ENCODE measurements at regions not wholly inside any gene's neighbourhood (a gene's known extent, or its start where the extent isn't known, plus 50 kb on each side); places are given as distances from the start of the nearest gene placed in this dataset.

DNA sequence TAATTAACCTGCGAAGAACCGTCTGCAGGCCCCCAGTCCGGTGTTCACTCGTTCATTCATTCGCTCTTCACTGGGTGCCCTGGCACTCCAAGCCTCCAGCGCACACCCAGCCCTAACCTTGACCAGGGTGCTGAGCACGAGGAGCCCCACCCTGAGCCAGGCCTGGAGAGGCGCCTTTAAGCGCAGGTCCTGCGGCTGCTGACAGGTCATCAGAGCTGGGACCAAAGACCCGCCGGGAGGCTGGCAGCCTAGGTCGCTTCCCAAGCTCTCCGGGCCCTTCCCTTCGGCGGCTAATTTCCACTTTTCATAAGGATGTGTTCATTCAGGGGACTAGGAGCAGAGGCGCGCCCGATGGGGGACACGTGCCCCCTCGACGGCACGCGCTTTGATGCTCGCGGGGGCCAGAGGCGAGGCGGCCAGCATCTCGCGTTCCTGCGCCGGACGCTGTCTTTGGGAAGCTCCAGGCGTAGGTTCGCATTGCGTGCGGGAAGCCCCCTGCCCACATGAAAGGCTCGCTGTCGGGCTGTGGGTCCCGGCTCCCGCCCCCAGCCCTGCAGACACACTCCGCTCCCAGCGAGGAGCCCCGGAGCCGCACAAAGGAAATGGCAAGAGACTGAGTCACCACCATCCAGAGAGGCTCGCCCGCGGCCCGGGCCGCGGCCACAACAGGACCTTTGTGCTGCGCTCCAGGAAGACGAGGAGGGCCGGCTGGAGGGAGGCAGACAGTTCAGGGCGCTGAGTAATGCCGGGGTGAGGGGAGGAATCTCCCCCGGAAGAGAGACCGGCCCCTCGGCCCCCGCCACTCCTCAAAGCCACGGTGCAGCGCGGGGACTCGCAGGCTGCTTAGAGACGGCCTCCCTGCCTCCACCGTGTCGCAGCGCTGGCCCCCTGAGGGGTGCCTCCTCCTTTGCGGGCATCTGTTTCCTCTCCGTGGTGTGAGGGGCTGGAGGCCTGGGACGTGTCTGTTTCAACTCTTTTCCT lies 266.4 kb upstream of the HES1 start:
- no peaks in the 10 kb centered on the region for H3K79me2 ChIP-seq (ENCODE audit: control insufficient read depth in 1 of 2, insufficient read depth in 2 of 2, low read length in 2 of 2)
- H3K14ac ChIP-seq (ENCODE audit: insufficient read length), result no peak overlapping the region
- H2BK12ac ChIP-seq (ENCODE audit: low read depth, low read length), result peak overlapping the region; percentile 95; the same call in 1 of the 2 replicates
- peak overlapping the region in 2 of 4 experiments; percentile 4 to 35; a peak in 1 of 8 replicates for H3K4me3 ChIP-seq (ENCODE audit: extremely low read depth in 1 of 4, insufficient read depth in 2 of 4, low read depth in 3 of 4, low read length in 4 of 4)
- no peaks in the 10 kb centered on the region for H3K79me1 ChIP-seq (ENCODE audit: low read depth, low read length)
- H3K36me3 ChIP-seq (ENCODE audit: control insufficient read depth in 2 of 4, insufficient read depth in 4 of 4, low read length in 3 of 4), result no peaks in the 10 kb centered on the region
- peak overlapping the region; percentile 31; the same call in 1 of the 2 replicates for H2BK15ac ChIP-seq (ENCODE audit: low read length)
- H4K8ac ChIP-seq (ENCODE audit: extremely low read depth, insufficient read depth, low read length), result peak overlapping the region; percentile 74
- FAIRE-seq, result no peak
- H2BK120ac ChIP-seq (replicated peaks; ENCODE audit: low read depth, low read length), result no peak overlapping the region
- no peaks in the 10 kb centered on the region for H3K23me2 ChIP-seq (ENCODE audit: low read depth, low read length)
- H3K23ac ChIP-seq (ENCODE audit: insufficient read length), result no peak overlapping the region
- WGBS, 2 experiments (ENCODE audit: extremely low coverage in 1 of 2, insufficient coverage in 1 of 2, insufficient read length in 1 of 2, insufficient replicate concordance in 2 of 2, low coverage in 1 of 2, low lambda C conversion rate in 2 of 2, missing lambda C conversion rate in 1 of 2), result 27% methylated on average over 57 of the region's 71 CpGs; no CpG with 5 or more reads in 1 of the 2 experiments
- H4K5ac ChIP-seq (ENCODE audit: insufficient read length, low read depth, low read length), result peak overlapping the region; percentile 6
- H3K4ac ChIP-seq (replicated peaks; ENCODE audit: insufficient read length, low read depth, low read length), result no peak overlapping the region
- H4K91ac ChIP-seq (replicated peaks; ENCODE audit: insufficient read length, low read length), result peak overlapping the region; percentile 78
- no peaks in the 10 kb centered on the region for H4K20me1 ChIP-seq (replicated peaks in 1 of 2; ENCODE audit: control insufficient read depth in 1 of 2, insufficient read depth in 2 of 2, low read length in 2 of 2)
- peak overlapping the region; percentile 49; the same call in 1 of the 2 replicates for H2BK5ac ChIP-seq (ENCODE audit: low read depth, low read length)
- no peaks in the 10 kb centered on the region for H3K9me3 ChIP-seq (ENCODE audit: insufficient read depth in 2 of 2, low read depth in 1 of 2, low read length in 1 of 2)
- no peak overlapping the region for H2AK5ac ChIP-seq (ENCODE audit: low read depth, low read length)
- H3K56ac ChIP-seq (replicated peaks; ENCODE audit: insufficient read length, low read depth, low read length), result no peak overlapping the region
- H3K27ac ChIP-seq (ENCODE audit: low read depth, low read length), result no peak overlapping the region
- peak overlapping the region; percentile 86 for H2BK20ac ChIP-seq (ENCODE audit: low read length)
- H3K4me2 ChIP-seq (ENCODE audit: insufficient read depth in 1 of 2, low read depth in 2 of 2, low read length in 2 of 2), result peak overlapping the region; percentile 39 to 45; a peak in 3 of 4 replicates
- H3K18ac ChIP-seq (ENCODE audit: extremely low read depth, low read length), result peak overlapping the region; percentile 83
- POLR2A ChIA-PET (ENCODE audit: partially characterized antibody), result interaction anchor here (0.7 to 1.5 kb wide), 3 partner anchors 11 to 133 kb away, joined by 3 to 5 read pairs (median 3); no protein-coding TSS in a partner anchor
- H3K9ac ChIP-seq (replicated peaks in 1 of 4; ENCODE audit: extremely low read depth in 1 of 4, low read depth in 3 of 4, low read length in 3 of 4), result no peak overlapping the region
- DNase-seq (ENCODE audit: low read depth in 1 of 2, low spot score in 2 of 2), result peak; percentile 74 to 81
- peaks cover 0 to 37% (median 26%) of the 10 kb centered on the region in 4 experiments; a peak in 6 of 7 replicates for H3K27me3 ChIP-seq (replicated peaks in 1 of 4; ENCODE audit: control insufficient read depth in 3 of 4, extremely low read depth in 1 of 4, insufficient read depth in 3 of 4, low read length in 3 of 4)
- H2AFZ ChIP-seq (ENCODE audit: low read length), result no peak overlapping the region
- CTCF ChIA-PET (ENCODE audit: partially characterized antibody), result interaction anchor here (0.6 to 1.1 kb wide), 3 partner anchors 88 to 462 kb away, joined by 3 to 8 read pairs (median 3); no protein-coding TSS in a partner anchor
- peaks cover 0 to 16% (median 10%) of the 10 kb centered on the region in 4 experiments; a peak in 6 of 7 replicates for H3K4me1 ChIP-seq (replicated peaks in 1 of 4; ENCODE audit: control insufficient read depth in 3 of 4, insufficient read depth in 4 of 4, low read length in 3 of 4)
- TF ChIP-seq, protein P1, sequence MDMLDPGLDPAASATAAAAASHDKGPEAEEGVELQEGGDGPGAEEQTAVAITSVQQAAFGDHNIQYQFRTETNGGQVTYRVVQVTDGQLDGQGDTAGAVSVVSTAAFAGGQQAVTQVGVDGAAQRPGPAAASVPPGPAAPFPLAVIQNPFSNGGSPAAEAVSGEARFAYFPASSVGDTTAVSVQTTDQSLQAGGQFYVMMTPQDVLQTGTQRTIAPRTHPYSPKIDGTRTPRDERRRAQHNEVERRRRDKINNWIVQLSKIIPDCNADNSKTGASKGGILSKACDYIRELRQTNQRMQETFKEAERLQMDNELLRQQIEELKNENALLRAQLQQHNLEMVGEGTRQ (IDR thresholded peaks at IDR 0.05; ENCODE audit: low read length), result peak; percentile 46; the same call in 1 of the 2 replicates
- TF ChIP-seq MAFK (IDR thresholded peaks at IDR 0.05; ENCODE audit: low read depth, low read length) (no peak), PHF8 (conservative IDR thresholded peaks at IDR 0.05; ENCODE audit: low read depth, low read length) (0 out of 2 replicates have a peak, but pooled peaks have one; percentile 1), FOSL1 (IDR thresholded peaks at IDR 0.05; ENCODE audit: insufficient read depth, low read depth, low read length) (no peak), RAD21 (IDR thresholded peaks at IDR 0.05 in 1 of 2, conservative IDR thresholded peaks at IDR 0.05 in 1 of 2; ENCODE audit: low read depth in 2 of 2, low read length in 2 of 2) (peak in 1 of 2 experiments; percentile 17; a peak in 1 of 4 replicates), NANOG (IDR thresholded peaks at IDR 0.05; ENCODE audit: insufficient read depth, low read depth, low read length, poor library complexity, severe bottlenecking) (no peak)
- TF ChIP-seq, protein P2, sequence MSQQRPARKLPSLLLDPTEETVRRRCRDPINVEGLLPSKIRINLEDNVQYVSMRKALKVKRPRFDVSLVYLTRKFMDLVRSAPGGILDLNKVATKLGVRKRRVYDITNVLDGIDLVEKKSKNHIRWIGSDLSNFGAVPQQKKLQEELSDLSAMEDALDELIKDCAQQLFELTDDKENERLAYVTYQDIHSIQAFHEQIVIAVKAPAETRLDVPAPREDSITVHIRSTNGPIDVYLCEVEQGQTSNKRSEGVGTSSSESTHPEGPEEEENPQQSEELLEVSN (IDR thresholded peaks at IDR 0.05), result peak; percentile 93

All from H1 (cell line).